HepG2 (cell line): ENCODE measurements at regions not wholly inside any gene's neighbourhood (a gene's known extent, or its start where the extent isn't known, plus 50 kb on each side); places are given as distances from the start of the nearest gene placed in this dataset.

ENCODE experiments used
- BCL6 ChIP-seq: IDR thresholded peaks from 2 replicates; pipeline ENCODE4 v1.6.1; 2016; ENCODE audit warnings: missing genetic modification reagents, missing compliant biosample characterization
- HMGA1 ChIP-seq: sonication (generic); formaldehyde crosslinking; conservative IDR thresholded peaks from 2 replicates; pipeline ENCODE4 v1.4.0; 2020; ENCODE audit warnings: missing genetic modification reagents
- ISX ChIP-seq: sonication (generic); formaldehyde crosslinking; conservative IDR thresholded peaks from 2 replicates; pipeline ENCODE4 v1.5.0; 2020; ENCODE audit warnings: missing genetic modification reagents
- KLF16 ChIP-seq, 2 experiments: sonication (generic) in 1 of 2; formaldehyde crosslinking in 1 of 2; IDR thresholded peaks; 2 replicates each; pipeline versions ENCODE4 v1.6.1 to v1.8.0; 2016 to 2023; ENCODE audit warnings: missing genetic modification reagents in 2 of 2, missing compliant biosample characterization in 1 of 2
- MAZ ChIP-seq, 2 experiments: sonication (generic) in 1 of 2; formaldehyde crosslinking in 1 of 2; IDR thresholded peaks; 2 replicates each; pipeline versions ENCODE4 v1.5.0 to v1.6.1; 2012 to 2020; ENCODE audit warnings: low read depth in 2 of 2, mild to moderate bottlenecking in 2 of 2, borderline replicate concordance in 1 of 2, improper control_type of control experiment in 1 of 2, low read length in 1 of 2, missing genetic modification reagents in 1 of 2, moderate library complexity in 1 of 2
- MED8 ChIP-seq: sonication (generic); formaldehyde crosslinking; IDR thresholded peaks from 2 replicates; pipeline ENCODE4 v1.8.1; 2023; ENCODE audit warnings: mild to moderate bottlenecking, missing genetic modification reagents; ENCODE audit not compliant: insufficient replicate concordance
- MYC ChIP-seq: sonication (generic); formaldehyde crosslinking; IDR thresholded peaks from 2 replicates; pipeline ENCODE4 v1.9.0; 2021; ENCODE audit warnings: missing genetic modification reagents, borderline replicate concordance
- PITX1 ChIP-seq: sonication (generic); formaldehyde crosslinking; IDR thresholded peaks from 2 replicates; pipeline ENCODE4 v1.5.1; 2020; ENCODE audit warnings: mild to moderate bottlenecking, missing genetic modification reagents
- POGZ ChIP-seq: sonication (generic); formaldehyde crosslinking; IDR thresholded peaks from 2 replicates; pipeline ENCODE4 v1.4.0; 2020; ENCODE audit warnings: mild to moderate bottlenecking, missing genetic modification reagents
- RFX3 ChIP-seq: IDR thresholded peaks from 2 replicates; pipeline ENCODE4 v1.6.1; 2016; ENCODE audit warnings: missing biosample characterization, missing genetic modification reagents
- RFXAP ChIP-seq: sonication (generic); formaldehyde crosslinking; IDR thresholded peaks from 2 replicates; pipeline ENCODE4 v1.4.0; 2020; ENCODE audit warnings: missing genetic modification reagents, borderline replicate concordance
- SIN3B ChIP-seq: fragments of 150-350 bp; IDR thresholded peaks from 2 replicates; pipeline ENCODE4 v1.6.1; 2014; ENCODE audit warnings: low read length
- SIX1 ChIP-seq: sonication (generic); formaldehyde crosslinking; IDR thresholded peaks from 2 replicates; pipeline ENCODE4 v1.4.0; 2020; ENCODE audit warnings: missing genetic modification reagents, borderline replicate concordance
- SYNCRIP ChIP-seq: fragments of 200-400 bp; formaldehyde crosslinking; IDR thresholded peaks from 2 replicates; pipeline ENCODE4 v1.6.1; 2018; ENCODE audit warnings: mild to moderate bottlenecking, low read depth, low read length; ENCODE audit not compliant: insufficient read depth
- TCF7L2 ChIP-seq: IDR thresholded peaks from 2 replicates; pipeline ENCODE4 v1.6.1; 2011; ENCODE audit warnings: mild to moderate bottlenecking, low read depth, low read length, moderate library complexity
- TOE1 ChIP-seq: sonication (generic); formaldehyde crosslinking; IDR thresholded peaks from 2 replicates; pipeline ENCODE4 v1.4.0; 2020; ENCODE audit warnings: mild to moderate bottlenecking, missing genetic modification reagents
- ZBTB20 ChIP-seq: sonication (generic); formaldehyde crosslinking; IDR thresholded peaks from 2 replicates; pipeline ENCODE4 v1.8.1; 2023; ENCODE audit warnings: missing genetic modification reagents, low read depth, mild to moderate bottlenecking, borderline replicate concordance
- ZNF24 ChIP-seq: fragments of 450-650 bp; IDR thresholded peaks from 2 replicates; pipeline ENCODE4 v1.6.1; 2017; ENCODE audit warnings: antibody characterized with exemption, mild to moderate bottlenecking
- ZNF331 ChIP-seq: sonication (generic); formaldehyde crosslinking; IDR thresholded peaks from 2 replicates; pipeline ENCODE4 v1.4.0; 2020; ENCODE audit warnings: missing genetic modification reagents
- ZNF33A ChIP-seq: sonication (generic); formaldehyde crosslinking; IDR thresholded peaks from 2 replicates; pipeline ENCODE4 v1.5.1; 2020; ENCODE audit warnings: missing genetic modification reagents, mild to moderate bottlenecking, moderate library complexity, borderline replicate concordance
- ZNF788 ChIP-seq: sonication (generic); formaldehyde crosslinking; IDR thresholded peaks from 2 replicates; pipeline ENCODE4 v1.5.0; 2020; ENCODE audit warnings: mild to moderate bottlenecking, missing genetic modification reagents, borderline replicate concordance
- TF ChIP-seq, protein P1 (sequence below): sonication (generic); formaldehyde crosslinking; IDR thresholded peaks from 2 replicates; pipeline ENCODE4 v1.5.1; 2020; ENCODE audit warnings: mild to moderate bottlenecking, missing genetic modification reagents
- TF ChIP-seq, protein P2 (sequence below): IDR thresholded peaks from 2 replicates; pipeline ENCODE4 v1.6.1; 2016; ENCODE audit warnings: missing compliant biosample characterization, missing genetic modification reagents, borderline replicate concordance
- TF ChIP-seq, protein P3 (sequence below), 2 experiments: fragments of 450-650 bp in 1 of 2; sonication (generic) in 1 of 2; formaldehyde crosslinking; IDR thresholded peaks; 2 replicates each; pipeline versions ENCODE4 v1.5.0 to v1.8.0; 2020 to 2022; ENCODE audit warnings: mild to moderate bottlenecking in 1 of 2, missing genetic modification reagents in 1 of 2

DNA sequence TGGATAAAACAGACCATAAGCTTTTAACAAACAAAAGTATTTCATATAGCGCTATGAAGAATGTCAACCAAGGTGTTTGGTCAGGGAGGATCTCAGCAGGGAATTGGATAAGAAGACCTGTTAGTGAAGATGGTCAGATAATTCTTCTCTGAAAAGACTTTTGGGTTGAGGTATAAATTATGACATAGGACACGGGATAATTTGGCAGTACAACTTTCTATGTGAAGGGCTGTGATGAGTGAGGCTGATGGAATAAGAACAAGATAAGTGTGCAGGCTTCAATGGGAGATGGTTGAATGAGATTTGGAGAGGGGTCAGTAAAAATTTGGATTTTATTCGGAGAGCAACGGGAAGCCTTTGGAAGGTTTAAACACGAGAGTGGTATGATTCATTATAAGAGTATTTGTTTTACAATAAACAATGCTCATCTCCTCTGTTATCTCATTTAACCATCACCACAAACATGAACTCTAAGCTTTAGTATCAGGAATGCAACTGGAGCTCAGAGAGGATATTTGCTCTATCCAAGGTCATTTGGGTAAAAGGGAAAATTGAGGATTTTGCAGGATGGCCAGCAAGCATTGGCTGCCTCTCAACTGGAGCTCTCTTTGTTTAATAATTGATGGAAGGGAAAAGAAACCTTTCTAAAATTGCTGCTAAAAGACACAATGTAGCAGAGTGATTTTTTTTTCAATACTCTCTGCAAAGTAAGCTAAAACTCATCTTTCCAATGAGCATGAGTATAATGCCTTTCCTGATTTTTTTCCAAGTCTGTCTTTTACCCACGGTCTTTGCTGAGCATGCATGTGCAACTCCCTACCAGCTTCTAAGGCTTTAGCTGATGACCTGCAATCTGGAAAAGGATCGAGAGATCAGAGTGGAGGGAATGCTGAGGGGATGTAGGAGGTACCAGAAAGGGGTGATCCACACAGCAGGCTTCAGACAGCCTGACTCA, 534.0 kb downstream of the CBLN4 start (continued):
- TF ChIP-seq BCL6 (peak; percentile 66), POGZ (peak; percentile 69), MYC (CRISPR knock-in tag) (no peak), RFX3 (CRISPR knock-in tag) (no peak), ZNF33A (no peak), ZNF24 (no peak), ZNF788 (CRISPR knock-in tag) (0 out of 2 replicates have a peak, but pooled peaks have one; percentile 30), MAZ (IDR thresholded peaks at IDR 0.05; ENCODE audit: borderline replicate concordance, low read depth, low read length) (no peak; the same call in 1 of the 2 replicates), MAZ (CRISPR knock-in tag; IDR thresholded peaks at IDR 0.05; ENCODE audit: low read depth) (no peak), ISX (CRISPR knock-in tag) (no peak; the same call in none of the 2 replicates), PITX1 (CRISPR knock-in tag) (peak; percentile 87), SIX1 (CRISPR knock-in tag) (peak; percentile 86), ZBTB20 (CRISPR knock-in tag) (peak; percentile 67; the same call in 1 of the 2 replicates), MED8 (CRISPR knock-in tag) (no peak), TCF7L2 (no peak), RFXAP (CRISPR knock-in tag) (0 out of 2 replicates have a peak, but pooled peaks have one; percentile 47), SYNCRIP (no peak), HMGA1 (CRISPR knock-in tag) (no peak), TOE1 (no peak), SIN3B (no peak), ZNF331 (CRISPR knock-in tag) (peak; percentile 86), KLF16 (CRISPR knock-in tag; IDR thresholded peaks at IDR 0.05) (peak in 1 of 2 experiments; percentile 47; a peak in 1 of 4 replicates)
- TF ChIP-seq, protein P1, sequence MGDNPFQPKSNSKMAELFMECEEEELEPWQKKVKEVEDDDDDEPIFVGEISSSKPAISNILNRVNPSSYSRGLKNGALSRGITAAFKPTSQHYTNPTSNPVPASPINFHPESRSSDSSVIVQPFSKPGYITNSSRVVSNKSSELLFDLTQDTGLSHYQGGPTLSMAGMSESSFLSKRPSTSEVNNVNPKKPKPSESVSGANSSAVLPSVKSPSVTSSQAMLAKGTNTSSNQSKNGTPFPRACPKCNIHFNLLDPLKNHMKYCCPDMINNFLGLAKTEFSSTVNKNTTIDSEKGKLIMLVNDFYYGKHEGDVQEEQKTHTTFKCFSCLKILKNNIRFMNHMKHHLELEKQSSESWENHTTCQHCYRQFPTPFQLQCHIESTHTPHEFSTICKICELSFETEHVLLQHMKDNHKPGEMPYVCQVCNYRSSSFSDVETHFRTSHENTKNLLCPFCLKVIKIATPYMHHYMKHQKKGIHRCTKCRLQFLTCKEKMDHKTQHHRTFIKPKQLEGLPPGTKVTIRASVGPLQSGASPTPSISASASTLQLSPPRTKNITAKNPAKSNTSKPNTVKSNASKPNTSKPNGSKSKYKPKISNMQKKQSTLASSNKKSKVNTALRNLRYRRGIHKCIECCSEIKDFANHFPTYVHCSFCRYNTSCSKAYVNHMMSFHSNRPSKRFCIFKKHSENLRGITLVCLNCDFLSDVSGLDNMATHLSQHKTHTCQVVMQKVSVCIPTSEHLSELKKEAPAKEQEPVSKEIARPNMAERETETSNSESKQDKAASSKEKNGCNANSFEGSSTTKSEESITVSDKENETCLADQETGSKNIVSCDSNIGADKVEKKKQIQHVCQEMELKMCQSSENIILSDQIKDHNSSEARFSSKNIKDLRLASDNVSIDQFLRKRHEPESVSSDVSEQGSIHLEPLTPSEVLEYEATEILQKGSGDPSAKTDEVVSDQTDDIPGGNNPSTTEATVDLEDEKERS (CRISPR knock-in tag) = peak; percentile 95
- TF ChIP-seq, protein P2, sequence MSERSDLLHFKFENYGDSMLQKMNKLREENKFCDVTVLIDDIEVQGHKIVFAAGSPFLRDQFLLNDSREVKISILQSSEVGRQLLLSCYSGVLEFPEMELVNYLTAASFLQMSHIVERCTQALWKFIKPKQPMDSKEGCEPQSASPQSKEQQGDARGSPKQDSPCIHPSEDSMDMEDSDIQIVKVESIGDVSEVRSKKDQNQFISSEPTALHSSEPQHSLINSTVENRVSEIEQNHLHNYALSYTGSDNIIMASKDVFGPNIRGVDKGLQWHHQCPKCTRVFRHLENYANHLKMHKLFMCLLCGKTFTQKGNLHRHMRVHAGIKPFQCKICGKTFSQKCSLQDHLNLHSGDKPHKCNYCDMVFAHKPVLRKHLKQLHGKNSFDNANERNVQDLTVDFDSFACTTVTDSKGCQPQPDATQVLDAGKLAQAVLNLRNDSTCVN (CRISPR knock-in tag) = peak; percentile 96
- TF ChIP-seq, protein P3, sequence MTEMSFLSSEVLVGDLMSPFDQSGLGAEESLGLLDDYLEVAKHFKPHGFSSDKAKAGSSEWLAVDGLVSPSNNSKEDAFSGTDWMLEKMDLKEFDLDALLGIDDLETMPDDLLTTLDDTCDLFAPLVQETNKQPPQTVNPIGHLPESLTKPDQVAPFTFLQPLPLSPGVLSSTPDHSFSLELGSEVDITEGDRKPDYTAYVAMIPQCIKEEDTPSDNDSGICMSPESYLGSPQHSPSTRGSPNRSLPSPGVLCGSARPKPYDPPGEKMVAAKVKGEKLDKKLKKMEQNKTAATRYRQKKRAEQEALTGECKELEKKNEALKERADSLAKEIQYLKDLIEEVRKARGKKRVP (CRISPR knock-in tag; IDR thresholded peaks at IDR 0.05) = peak in 1 of 2 experiments; percentile 53; a peak in 2 of 4 replicates
